Middle frontal gyrus (tissue), 1 donor: ENCODE measurements at regions not wholly inside any gene's neighbourhood (a gene's known extent, or its start where the extent isn't known, plus 50 kb on each side); places are given as distances from the start of the nearest gene placed in this dataset.

Source experiments
- DNase-seq: peaks from one replicate; pipeline ENCODE4 v3.0.0-alpha.2; 2015; ENCODE audit warnings: low spot score; ENCODE audit errors: extremely low spot score

- no peak for DNase-seq
Measured at GRCh38 chr2:21386666-21387065, 262.9 kb downstream of the TDRD15 start.

GRCh38 chr2:21392649-21393048, 268.9 kb downstream of the TDRD15 start:
- no peak for DNase-seq

- DNase-seq: no peak
Measured at GRCh38 chr2:21393173-21393572, 269.4 kb downstream of the TDRD15 start.

- no peak for DNase-seq
Measured at GRCh38 chr2:21395366-21395765, 271.6 kb downstream of the TDRD15 start.

GRCh38 chr2:21396252-21396651, 272.5 kb downstream of the TDRD15 start:
- no peak for DNase-seq

- no peak for DNase-seq
Measured at GRCh38 chr2:21401022-21401698, 277.4 kb downstream of the TDRD15 start.

- DNase-seq: no peak
Measured at GRCh38 chr2:21404137-21404536, 280.4 kb downstream of the TDRD15 start.

- no peak for DNase-seq
Measured at GRCh38 chr2:21404827-21405625, 281.3 kb downstream of the TDRD15 start.

GRCh38 chr2:21406386-21406785, 282.6 kb downstream of the TDRD15 start:
- no peak for DNase-seq

- no peak for DNase-seq
Measured at GRCh38 chr2:21406911-21407310, 283.1 kb downstream of the TDRD15 start.

GRCh38 chr2:21407851-21408250, 284.1 kb downstream of the TDRD15 start:
- DNase-seq: no peak

- no peak for DNase-seq
Measured at GRCh38 chr2:21411741-21412140, 288.0 kb downstream of the TDRD15 start.

- DNase-seq: no peak
Measured at GRCh38 chr2:21412944-21413443, 289.2 kb downstream of the TDRD15 start.

- DNase-seq: no peak
Measured at GRCh38 chr2:21415234-21415633, 291.5 kb downstream of the TDRD15 start.

- no peak for DNase-seq
Measured at GRCh38 chr2:21416226-21416625, 292.5 kb downstream of the TDRD15 start.

GRCh38 chr2:21418456-21418855, 294.7 kb downstream of the TDRD15 start:
- DNase-seq: no peak

- no peak for DNase-seq
Measured at GRCh38 chr2:21420553-21421335, 297.0 kb downstream of the TDRD15 start.

GRCh38 chr2:21422050-21422449, 298.3 kb downstream of the TDRD15 start:
- DNase-seq: no peak

GRCh38 chr2:21422724-21423522, 299.2 kb downstream of the TDRD15 start:
- no peak for DNase-seq

GRCh38 chr2:21423854-21424253, 300.1 kb downstream of the TDRD15 start:
- DNase-seq: no peak

GRCh38 chr2:21424375-21424774, 300.6 kb downstream of the TDRD15 start:
- DNase-seq: no peak
